ENCODE measurements at regions not wholly inside any gene's neighbourhood (a gene's known extent, or its start where the extent isn't known, plus 50 kb on each side); places are given as distances from the start of the nearest gene placed in this dataset.

DNA sequence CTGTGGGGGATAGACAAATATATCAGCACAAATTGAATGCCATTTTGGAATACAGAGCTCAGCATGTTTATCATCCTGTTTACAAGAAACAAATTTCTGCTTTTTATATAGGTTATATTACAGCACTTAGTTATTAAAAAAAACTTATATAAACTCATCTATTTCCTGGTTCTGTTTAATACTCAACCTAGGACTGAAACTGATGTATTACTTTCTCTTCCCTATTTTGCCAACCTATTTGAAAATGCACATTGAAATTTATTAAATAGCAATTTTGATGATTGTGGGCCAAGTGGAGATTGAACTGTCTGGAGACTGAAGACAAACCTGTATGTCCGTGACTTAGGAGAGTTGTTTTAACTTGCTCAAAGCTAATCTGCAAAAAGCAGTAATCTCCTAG lies 288.3 kb upstream of the ANO3 start:
- Histone ChIP-seq H3K27ac (ENCODE audit: low read depth, low read length) (no peak overlapping the region), H3K79me2 (ENCODE audit: control insufficient read depth, insufficient read depth, low read length, unreplicated experiment) (no peaks in the 10 kb centered on the region), H3K36me3 (ENCODE audit: insufficient read depth, low read length) (no peaks in the 10 kb centered on the region), H3K4me1 (ENCODE audit: control insufficient read depth, insufficient read depth, low read length, unreplicated experiment) (peaks cover 6% of the 10 kb centered on the region), H3K4me3 (ENCODE audit: low read depth, low read length) (no peak overlapping the region), H3K27me3 (ENCODE audit: insufficient read depth, low read length) (no peaks in the 10 kb centered on the region), H2AFZ (ENCODE audit: low read length, unreplicated experiment) (peak overlapping the region; percentile 48)

GRCh38 chr11:26044389-26044788 lies 287.5 kb upstream of the ANO3 start:
- peaks cover 6% of the 10 kb centered on the region for H3K4me1 ChIP-seq (ENCODE audit: control insufficient read depth, insufficient read depth, low read length, unreplicated experiment)
- H3K36me3 ChIP-seq (ENCODE audit: insufficient read depth, low read length), result no peaks in the 10 kb centered on the region
- H3K79me2 ChIP-seq (ENCODE audit: control insufficient read depth, insufficient read depth, low read length, unreplicated experiment), result no peaks in the 10 kb centered on the region
- no peak overlapping the region for H3K4me3 ChIP-seq (ENCODE audit: low read depth, low read length)
- no peaks in the 10 kb centered on the region for H3K27me3 ChIP-seq (ENCODE audit: insufficient read depth, low read length)
- H2AFZ ChIP-seq (ENCODE audit: low read length, unreplicated experiment), result peak overlapping the region; percentile 31
- no peak overlapping the region for H3K27ac ChIP-seq (ENCODE audit: low read depth, low read length)

GRCh38 chr11:26045082-26045481 lies 286.8 kb upstream of the ANO3 start:
- H3K4me1 ChIP-seq (ENCODE audit: control insufficient read depth, insufficient read depth, low read length, unreplicated experiment), result peaks cover 6% of the 10 kb centered on the region
- H3K36me3 ChIP-seq (ENCODE audit: insufficient read depth, low read length), result no peaks in the 10 kb centered on the region
- H3K27ac ChIP-seq (ENCODE audit: low read depth, low read length), result no peak overlapping the region
- H3K79me2 ChIP-seq (ENCODE audit: control insufficient read depth, insufficient read depth, low read length, unreplicated experiment), result no peaks in the 10 kb centered on the region
- H3K27me3 ChIP-seq (ENCODE audit: insufficient read depth, low read length), result no peaks in the 10 kb centered on the region
- no peak overlapping the region for H3K4me3 ChIP-seq (ENCODE audit: low read depth, low read length)
- no peak overlapping the region for H2AFZ ChIP-seq (ENCODE audit: low read length, unreplicated experiment)

DNA sequence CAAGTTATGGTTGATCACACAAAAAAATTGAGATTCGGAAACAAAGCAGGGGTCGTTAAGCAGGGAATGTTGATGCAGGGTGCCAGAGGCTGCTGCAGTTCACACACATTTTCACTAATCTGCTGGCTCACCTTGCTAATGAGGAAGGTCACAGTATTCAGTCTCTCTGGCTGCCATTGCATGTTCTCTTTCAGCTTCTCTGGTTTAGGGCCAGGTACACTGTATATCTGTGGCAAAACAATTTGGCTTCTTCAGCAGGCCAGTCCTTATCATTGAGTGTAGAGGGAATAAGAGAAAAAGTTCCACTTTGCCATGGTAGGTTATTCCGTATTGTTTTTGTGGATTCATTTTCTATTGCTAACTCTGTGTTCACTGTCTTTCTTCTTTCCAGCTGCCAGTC lies 283.7 kb upstream of the ANO3 start:
- Histone ChIP-seq H3K36me3 (ENCODE audit: insufficient read depth, low read length) (no peaks in the 10 kb centered on the region), H3K27me3 (ENCODE audit: insufficient read depth, low read length) (no peaks in the 10 kb centered on the region), H3K4me1 (ENCODE audit: control insufficient read depth, insufficient read depth, low read length, unreplicated experiment) (peaks cover 6% of the 10 kb centered on the region), H2AFZ (ENCODE audit: low read length, unreplicated experiment) (peak overlapping the region; percentile 18), H3K79me2 (ENCODE audit: control insufficient read depth, insufficient read depth, low read length, unreplicated experiment) (no peaks in the 10 kb centered on the region), H3K4me3 (ENCODE audit: low read depth, low read length) (no peak overlapping the region), H3K27ac (ENCODE audit: low read depth, low read length) (no peak overlapping the region)

DNA sequence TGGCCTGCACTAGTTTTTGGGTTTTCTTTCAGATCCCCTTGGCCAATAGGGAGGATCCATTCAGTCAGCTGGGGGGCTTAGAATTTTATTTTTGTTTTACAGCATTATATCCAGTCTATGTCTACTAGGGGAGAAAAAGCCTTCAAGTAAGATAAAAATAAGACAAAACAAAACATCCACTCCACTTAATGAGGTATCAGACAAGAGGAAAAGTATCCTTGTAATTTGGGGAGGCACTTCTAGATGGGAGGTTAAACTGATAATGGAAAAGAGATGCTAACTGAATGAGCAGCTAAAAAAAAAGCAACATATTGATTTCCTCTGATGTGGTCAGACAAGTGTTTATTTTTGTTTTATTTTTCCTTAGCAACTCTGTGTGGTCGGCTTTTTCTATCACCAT lies 278.0 kb upstream of the ANO3 start:
- H3K36me3 ChIP-seq (ENCODE audit: insufficient read depth, low read length), result no peaks in the 10 kb centered on the region
- no peaks in the 10 kb centered on the region for H3K79me2 ChIP-seq (ENCODE audit: control insufficient read depth, insufficient read depth, low read length, unreplicated experiment)
- H3K27me3 ChIP-seq (ENCODE audit: insufficient read depth, low read length), result no peaks in the 10 kb centered on the region
- no peak overlapping the region for H3K27ac ChIP-seq (ENCODE audit: low read depth, low read length)
- H3K4me3 ChIP-seq (ENCODE audit: low read depth, low read length), result no peak overlapping the region
- H3K4me1 ChIP-seq (ENCODE audit: control insufficient read depth, insufficient read depth, low read length, unreplicated experiment), result no peaks in the 10 kb centered on the region
- no peak overlapping the region for H2AFZ ChIP-seq (ENCODE audit: low read length, unreplicated experiment)

DNA sequence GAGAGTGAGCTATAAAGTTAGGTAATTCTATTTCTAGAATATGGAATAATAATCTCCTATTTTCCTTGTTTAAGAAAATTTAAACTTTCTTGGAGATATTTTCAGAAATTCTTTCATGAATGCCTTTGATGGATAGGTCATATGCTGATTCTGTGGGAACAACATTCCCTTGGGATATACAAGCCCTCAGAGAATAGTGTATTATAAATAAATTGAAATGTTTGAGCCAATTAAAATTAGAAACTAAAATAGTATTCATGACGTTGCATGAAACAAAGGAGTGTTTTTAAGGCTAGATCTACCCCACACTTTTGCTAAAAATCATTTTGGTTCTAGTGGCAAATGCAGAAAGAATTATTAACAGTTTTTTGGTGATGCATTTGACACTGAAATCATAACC lies 269.3 kb upstream of the ANO3 start:
- Histone ChIP-seq H3K4me3 (ENCODE audit: low read depth, low read length) (no peak overlapping the region), H3K27ac (ENCODE audit: low read depth, low read length) (no peak overlapping the region), H2AFZ (ENCODE audit: low read length, unreplicated experiment) (peak overlapping the region; percentile 11), H3K27me3 (ENCODE audit: insufficient read depth, low read length) (no peaks in the 10 kb centered on the region), H3K4me1 (ENCODE audit: control insufficient read depth, insufficient read depth, low read length, unreplicated experiment) (peaks cover 7% of the 10 kb centered on the region), H3K36me3 (ENCODE audit: insufficient read depth, low read length) (no peaks in the 10 kb centered on the region), H3K79me2 (ENCODE audit: control insufficient read depth, insufficient read depth, low read length, unreplicated experiment) (no peaks in the 10 kb centered on the region)

DNA sequence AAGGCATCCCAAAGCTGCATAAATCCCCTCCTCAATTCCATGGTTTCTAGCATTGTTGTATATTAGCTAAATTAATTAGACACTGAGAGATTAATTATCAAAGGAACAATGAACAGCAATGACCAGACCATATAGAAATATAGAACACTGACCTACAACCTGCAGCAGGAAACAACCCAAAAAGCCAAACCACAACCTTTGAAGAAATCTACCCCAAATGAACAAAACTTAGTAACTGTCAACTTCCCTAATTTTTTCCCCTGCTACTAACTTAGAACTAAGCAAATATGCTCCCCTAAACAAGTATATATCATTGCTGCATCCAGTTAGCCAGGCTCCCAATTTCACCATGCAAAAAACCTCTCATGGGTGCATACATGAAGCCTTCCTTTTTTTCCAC lies 268.0 kb upstream of the ANO3 start:
- H3K4me3 ChIP-seq (ENCODE audit: low read depth, low read length), result no peak overlapping the region
- H3K27me3 ChIP-seq (ENCODE audit: insufficient read depth, low read length), result no peaks in the 10 kb centered on the region
- H3K36me3 ChIP-seq (ENCODE audit: insufficient read depth, low read length), result no peaks in the 10 kb centered on the region
- no peak overlapping the region for H3K27ac ChIP-seq (ENCODE audit: low read depth, low read length)
- H3K79me2 ChIP-seq (ENCODE audit: control insufficient read depth, insufficient read depth, low read length, unreplicated experiment), result no peaks in the 10 kb centered on the region
- H3K4me1 ChIP-seq (ENCODE audit: control insufficient read depth, insufficient read depth, low read length, unreplicated experiment), result peaks cover 7% of the 10 kb centered on the region
- no peak overlapping the region for H2AFZ ChIP-seq (ENCODE audit: low read length, unreplicated experiment)

- Histone ChIP-seq H2AFZ (ENCODE audit: low read length, unreplicated experiment) (peak overlapping the region; percentile 69), H3K4me3 (ENCODE audit: low read depth, low read length) (no peak overlapping the region), H3K79me2 (ENCODE audit: control insufficient read depth, insufficient read depth, low read length, unreplicated experiment) (no peaks in the 10 kb centered on the region), H3K27ac (ENCODE audit: low read depth, low read length) (no peak overlapping the region), H3K27me3 (ENCODE audit: insufficient read depth, low read length) (no peaks in the 10 kb centered on the region), H3K4me1 (ENCODE audit: control insufficient read depth, insufficient read depth, low read length, unreplicated experiment) (peaks cover 7% of the 10 kb centered on the region), H3K36me3 (ENCODE audit: insufficient read depth, low read length) (no peaks in the 10 kb centered on the region)
Measured at GRCh38 chr11:26065944-26066343, 266.0 kb upstream of the ANO3 start.

- no peaks in the 10 kb centered on the region for H3K79me2 ChIP-seq (ENCODE audit: control insufficient read depth, insufficient read depth, low read length, unreplicated experiment)
- H3K4me1 ChIP-seq (ENCODE audit: control insufficient read depth, insufficient read depth, low read length, unreplicated experiment), result no peaks in the 10 kb centered on the region
- H3K27me3 ChIP-seq (ENCODE audit: insufficient read depth, low read length), result no peaks in the 10 kb centered on the region
- H3K36me3 ChIP-seq (ENCODE audit: insufficient read depth, low read length), result no peaks in the 10 kb centered on the region
- no peak overlapping the region for H2AFZ ChIP-seq (ENCODE audit: low read length, unreplicated experiment)
- H3K4me3 ChIP-seq (ENCODE audit: low read depth, low read length), result no peak overlapping the region
- H3K27ac ChIP-seq (ENCODE audit: low read depth, low read length), result no peak overlapping the region
Measured at GRCh38 chr11:26070714-26071380, 261.1 kb upstream of the ANO3 start.

DNA sequence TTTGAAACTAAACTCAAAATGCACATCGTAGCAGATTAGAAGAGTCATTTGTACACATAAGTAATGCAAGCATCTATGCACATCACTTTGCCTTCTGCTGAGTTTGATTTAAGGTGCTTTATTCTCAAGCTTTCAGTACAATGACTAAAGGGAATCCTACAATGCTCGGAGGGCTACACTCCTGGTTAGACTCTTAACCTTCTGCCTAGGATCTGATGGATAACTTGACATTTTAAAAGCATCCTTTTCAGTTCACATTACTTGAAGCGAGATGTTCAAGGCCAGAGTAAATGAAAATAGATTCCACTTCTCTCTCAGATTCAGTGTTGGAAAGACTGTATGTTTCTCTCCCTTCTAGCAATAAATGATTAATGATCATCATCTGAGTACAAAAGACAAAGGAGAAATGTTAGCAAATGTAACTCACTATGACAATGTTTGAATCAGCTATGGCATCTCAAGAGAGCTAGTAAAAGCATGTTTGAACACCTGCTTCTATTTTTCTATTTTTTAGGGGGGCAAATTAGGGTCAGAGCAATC lies 259.2 kb upstream of the ANO3 start:
- Histone ChIP-seq H3K27ac (ENCODE audit: low read depth, low read length) (no peak overlapping the region), H3K36me3 (ENCODE audit: insufficient read depth, low read length) (no peaks in the 10 kb centered on the region), H3K79me2 (ENCODE audit: control insufficient read depth, insufficient read depth, low read length, unreplicated experiment) (no peaks in the 10 kb centered on the region), H3K4me1 (ENCODE audit: control insufficient read depth, insufficient read depth, low read length, unreplicated experiment) (no peaks in the 10 kb centered on the region), H3K4me3 (ENCODE audit: low read depth, low read length) (no peak overlapping the region), H2AFZ (ENCODE audit: low read length, unreplicated experiment) (no peak overlapping the region), H3K27me3 (ENCODE audit: insufficient read depth, low read length) (no peaks in the 10 kb centered on the region)

- Histone ChIP-seq H3K4me3 (ENCODE audit: low read depth, low read length) (no peak overlapping the region), H2AFZ (ENCODE audit: low read length, unreplicated experiment) (no peak overlapping the region), H3K27me3 (ENCODE audit: insufficient read depth, low read length) (no peaks in the 10 kb centered on the region), H3K4me1 (ENCODE audit: control insufficient read depth, insufficient read depth, low read length, unreplicated experiment) (no peaks in the 10 kb centered on the region), H3K27ac (ENCODE audit: low read depth, low read length) (no peak overlapping the region), H3K36me3 (ENCODE audit: insufficient read depth, low read length) (no peaks in the 10 kb centered on the region), H3K79me2 (ENCODE audit: control insufficient read depth, insufficient read depth, low read length, unreplicated experiment) (no peaks in the 10 kb centered on the region)
Measured at GRCh38 chr11:26073646-26074045, 258.3 kb upstream of the ANO3 start.
